Gastroesophageal sphincter (tissue), 4 donors: ENCODE measurements at regions not wholly inside any gene's neighbourhood (a gene's known extent, or its start where the extent isn't known, plus 50 kb on each side); places are given as distances from the start of the nearest gene placed in this dataset.

Experiments
- ATAC-seq: fragments of 150-250 bp; one replicate; pipeline ENCODE4 v1.9.1; 2016; ENCODE audit warnings: mild to moderate bottlenecking, moderate library complexity
- H3K27ac ChIP-seq, 4 donors: fragments of 200-600 bp; sonication (generic) in 3 of 4; 1 replicate in 3 of 4; 2 replicates in 1 of 4; pipeline ENCODE4 v1.5.1; 2016 to 2019
- H3K27me3 ChIP-seq: fragments of 200-600 bp; sonication (generic); one replicate; pipeline ENCODE4 v1.5.1; 2019
- H3K36me3 ChIP-seq, 2 donors: fragments of 200-600 bp; sonication (generic); one replicate each; pipeline ENCODE4 v1.5.1; 2019; ENCODE audit warnings: control low read depth in 1 of 2
- H3K4me1 ChIP-seq, 3 donors: fragments of 200-600 bp; sonication (generic); 1 replicate in 2 of 3; 2 replicates in 1 of 3; pipeline ENCODE4 v1.5.1; 2016 to 2019; ENCODE audit warnings: control low read depth in 2 of 3
- H3K4me3 ChIP-seq, 2 donors: fragments of 200-600 bp; sonication (generic); one replicate each; pipeline ENCODE4 v1.5.1; 2019; ENCODE audit warnings: mild to moderate bottlenecking in 1 of 2, moderate library complexity in 1 of 2
- H3K9me3 ChIP-seq, 3 donors: fragments of 200-600 bp; sonication (generic); one replicate each; pipeline ENCODE4 v1.5.1; 2017 to 2019; ENCODE audit warnings: control low read depth in 2 of 3
- CTCF ChIP-seq, 4 experiments: fragments of 200-600 bp in 2 of 4; fragments of 450-650 bp in 2 of 4; sonication (generic) in 1 of 4; IDR thresholded peaks; one replicate each; pipeline ENCODE4 v1.5.1; 2017 to 2019; ENCODE audit warnings: antibody characterized with exemption in 4 of 4, mild to moderate bottlenecking in 2 of 4, moderate library complexity in 2 of 4
- EP300 ChIP-seq: sonication (generic); formaldehyde crosslinking; IDR thresholded peaks from one replicate; pipeline ENCODE4 v1.6.1; 2017; ENCODE audit warnings: antibody characterized with exemption, mild to moderate bottlenecking
- POLR2A ChIP-seq, 2 donors: fragments of 450-650 bp; IDR thresholded peaks; one replicate each; pipeline ENCODE4 v1.6.1; 2017; ENCODE audit warnings: antibody characterized with exemption in 2 of 2, mild to moderate bottlenecking in 2 of 2, moderate library complexity in 1 of 2
- POLR2AphosphoS5 ChIP-seq: sonication (generic); formaldehyde crosslinking; IDR thresholded peaks from one replicate; pipeline ENCODE4 v1.6.1; 2017; ENCODE audit warnings: antibody characterized with exemption
- WGBS, 2 donors: methylation state at CpG; one replicate each; pipeline ENCODE4 v1.1.5; 2018; ENCODE audit warnings: low coverage in 1 of 2; 5-methylcytosine and 5-hydroxymethylcytosine counted together

- H3K36me3 ChIP-seq = no peaks in the 10 kb centered on the region
- no peak overlapping the region for H3K27ac ChIP-seq
- no peaks in the 10 kb centered on the region for H3K4me1 ChIP-seq
- ATAC-seq = no peak
- H3K9me3 ChIP-seq = no peaks in the 10 kb centered on the region
- 94 to 100% methylated on average over 2 to 6 of the region's 43 CpGs for WGBS, 2 donors
- H3K27me3 ChIP-seq = no peaks in the 10 kb centered on the region
- no peak overlapping the region for H3K4me3 ChIP-seq
- no peak for TF ChIP-seq CTCF (IDR thresholded peaks at IDR 0.05)
- no peak for TF ChIP-seq POLR2A (IDR thresholded peaks at IDR 0.05)
- TF ChIP-seq EP300 = no peak
- TF ChIP-seq POLR2AphosphoS5 = no peak
These were observed 766.4 kb upstream of the LUZP2 start for GRCh38 chr11:23730307-23730998.

GRCh38 chr11:23732026-23732425 is 764.8 kb upstream of the LUZP2 start:
- H3K27me3 ChIP-seq = no peaks in the 10 kb centered on the region
- H3K4me1 ChIP-seq = no peaks in the 10 kb centered on the region
- no peak overlapping the region for H3K27ac ChIP-seq
- 100% methylated on average over 1 of the region's 7 CpGs; no CpG with 5 or more reads in 1 of the 2 donors for WGBS, 2 donors
- no peak for ATAC-seq
- H3K36me3 ChIP-seq = no peaks in the 10 kb centered on the region
- H3K4me3 ChIP-seq = no peak overlapping the region
- TF ChIP-seq POLR2AphosphoS5 = no peak
- no peaks in the 10 kb centered on the region for H3K9me3 ChIP-seq

- no peak for TF ChIP-seq CTCF (IDR thresholded peaks at IDR 0.05)
- TF ChIP-seq POLR2AphosphoS5 = no peak
- TF ChIP-seq POLR2A (IDR thresholded peaks at IDR 0.05) = no peak
- no peak for TF ChIP-seq EP300
- no peak for ATAC-seq
- H3K27ac ChIP-seq = no peak overlapping the region
- no peaks in the 10 kb centered on the region for H3K36me3 ChIP-seq
- H3K9me3 ChIP-seq = no peaks in the 10 kb centered on the region
- H3K4me1 ChIP-seq = no peaks in the 10 kb centered on the region
- no peaks in the 10 kb centered on the region for H3K27me3 ChIP-seq
- no peak overlapping the region for H3K4me3 ChIP-seq
- 76 to 90% methylated on average over 1 of the region's 1 CpG for WGBS, 2 donors
These were observed 750.0 kb upstream of the LUZP2 start for GRCh38 chr11:23746896-23747295.

- TF ChIP-seq EP300 (no peak), CTCF (IDR thresholded peaks at IDR 0.05) (no peak)
- H3K4me1 ChIP-seq = no peaks in the 10 kb centered on the region
- H3K9me3 ChIP-seq = no peaks in the 10 kb centered on the region
- no peaks in the 10 kb centered on the region for H3K27me3 ChIP-seq
- no peak for ATAC-seq
- H3K4me3 ChIP-seq = no peak overlapping the region
- WGBS, 2 donors = 62 to 73% methylated on average over 2 of the region's 2 CpGs
- H3K27ac ChIP-seq = no peak overlapping the region
- no peaks in the 10 kb centered on the region for H3K36me3 ChIP-seq
These were observed 747.0 kb upstream of the LUZP2 start for GRCh38 chr11:23749762-23750430.

- Histone ChIP-seq H3K4me3 (no peak overlapping the region), H3K27me3 (no peaks in the 10 kb centered on the region), H3K4me1 (no peaks in the 10 kb centered on the region), H3K9me3 (no peaks in the 10 kb centered on the region), H3K27ac (no peak overlapping the region), H3K36me3 (no peaks in the 10 kb centered on the region)
- WGBS, 2 donors = 71% methylated on average over 2 of the region's 2 CpGs
- TF ChIP-seq POLR2AphosphoS5 (no peak), EP300 (no peak), CTCF (IDR thresholded peaks at IDR 0.05) (no peak), POLR2A (IDR thresholded peaks at IDR 0.05) (no peak)
- ATAC-seq = no peak
These were observed 745.6 kb upstream of the LUZP2 start for GRCh38 chr11:23751280-23751679.
